ENCODE measurements at regions not wholly inside any gene's neighbourhood (a gene's known extent, or its start where the extent isn't known, plus 50 kb on each side); places are given as distances from the start of the nearest gene placed in this dataset.
A peak's percentile ranks its signal among the peaks of the same experiment; 100 is the strongest.

GRCh38 chr2:4073026-4073569, 369.7 kb downstream of the DCDC2C start:
- H3K27ac Mint-ChIP-seq (ENCODE audit: unreplicated experiment), result no peak overlapping the region
- peaks cover 4% of the 10 kb centered on the region for H3K4me1 Mint-ChIP-seq (ENCODE audit: unreplicated experiment)
- peaks cover under 1% of the 10 kb centered on the region for H3K9me3 Mint-ChIP-seq (ENCODE audit: unreplicated experiment)
- no peak for TF ChIP-seq CTCF (IDR thresholded peaks at IDR 0.05)
- no peaks in the 10 kb centered on the region for H3K27me3 Mint-ChIP-seq (ENCODE audit: unreplicated experiment)
- H3K36me3 Mint-ChIP-seq (ENCODE audit: unreplicated experiment), result peaks cover 2% of the 10 kb centered on the region
- no peak overlapping the region for H3K4me3 Mint-ChIP-seq (ENCODE audit: unreplicated experiment)
- DNase-seq (ENCODE audit: extremely low spot score, unreplicated experiment), result no peak

GRCh38 chr2:4077017-4077416, 373.6 kb downstream of the DCDC2C start:
- Mint-ChIP-seq H3K27ac (ENCODE audit: unreplicated experiment) (no peak overlapping the region), H3K27me3 (ENCODE audit: unreplicated experiment) (no peaks in the 10 kb centered on the region), H3K4me1 (ENCODE audit: unreplicated experiment) (no peaks in the 10 kb centered on the region), H3K36me3 (ENCODE audit: unreplicated experiment) (no peaks in the 10 kb centered on the region), H3K4me3 (ENCODE audit: unreplicated experiment) (no peak overlapping the region), H3K9me3 (ENCODE audit: unreplicated experiment) (peaks cover 10% of the 10 kb centered on the region)
- TF ChIP-seq CTCF (IDR thresholded peaks at IDR 0.05), result no peak
- DNase-seq (ENCODE audit: extremely low spot score, unreplicated experiment), result no peak

GRCh38 chr2:4085186-4085585, 381.8 kb downstream of the DCDC2C start:
- Mint-ChIP-seq H3K27me3 (ENCODE audit: unreplicated experiment) (no peaks in the 10 kb centered on the region), H3K36me3 (ENCODE audit: unreplicated experiment) (no peaks in the 10 kb centered on the region), H3K4me1 (ENCODE audit: unreplicated experiment) (no peaks in the 10 kb centered on the region), H3K4me3 (ENCODE audit: unreplicated experiment) (no peak overlapping the region), H3K9me3 (ENCODE audit: unreplicated experiment) (peaks cover 19% of the 10 kb centered on the region), H3K27ac (ENCODE audit: unreplicated experiment) (no peak overlapping the region)
- no peak for DNase-seq (ENCODE audit: extremely low spot score, unreplicated experiment)
- TF ChIP-seq CTCF (IDR thresholded peaks at IDR 0.05), result no peak

GRCh38 chr2:4090668-4091630, 387.6 kb downstream of the DCDC2C start:
- peaks cover 3% of the 10 kb centered on the region for H3K4me1 Mint-ChIP-seq (ENCODE audit: unreplicated experiment)
- peaks cover 8% of the 10 kb centered on the region for H3K9me3 Mint-ChIP-seq (ENCODE audit: unreplicated experiment)
- no peaks in the 10 kb centered on the region for H3K36me3 Mint-ChIP-seq (ENCODE audit: unreplicated experiment)
- no peak for DNase-seq (ENCODE audit: extremely low spot score, unreplicated experiment)
- no peaks in the 10 kb centered on the region for H3K27me3 Mint-ChIP-seq (ENCODE audit: unreplicated experiment)
- no peak for TF ChIP-seq CTCF (IDR thresholded peaks at IDR 0.05)
- H3K4me3 Mint-ChIP-seq (ENCODE audit: unreplicated experiment), result no peak overlapping the region
- peak overlapping the region; percentile 40 for H3K27ac Mint-ChIP-seq (ENCODE audit: unreplicated experiment)

- Mint-ChIP-seq H3K27me3 (ENCODE audit: unreplicated experiment) (no peaks in the 10 kb centered on the region), H3K36me3 (ENCODE audit: unreplicated experiment) (no peaks in the 10 kb centered on the region)
These were observed 388.5 kb downstream of the DCDC2C start for GRCh38 chr2:4091869-4092268.

More at GRCh38 chr2:4091869-4092268, 388.5 kb downstream of the DCDC2C start:
- Mint-ChIP-seq H3K4me3 (ENCODE audit: unreplicated experiment) (no peak overlapping the region), H3K27ac (ENCODE audit: unreplicated experiment) (no peak overlapping the region), H3K9me3 (ENCODE audit: unreplicated experiment) (peaks cover 8% of the 10 kb centered on the region), H3K4me1 (ENCODE audit: unreplicated experiment) (peaks cover 3% of the 10 kb centered on the region)
- DNase-seq (ENCODE audit: extremely low spot score, unreplicated experiment), result no peak
- no peak for TF ChIP-seq CTCF (IDR thresholded peaks at IDR 0.05)

Measured in osteocyte (in vitro differentiated cells).